ENCODE measurements at regions not wholly inside any gene's neighbourhood (a gene's known extent, or its start where the extent isn't known, plus 50 kb on each side); places are given as distances from the start of the nearest gene placed in this dataset.

GRCh38 chr6:87919001-87919400 is 128.6 kb upstream of the SPACA1 start:
- BruUV-seq (replicated peaks) = no TSS peak
- ChIA-PET POLR2A (ENCODE audit: low non-redundant PET) (no interaction called here), CTCF (no interaction called here)

GRCh38 chr6:87918461-87918941 is 129.1 kb upstream of the SPACA1 start:
- H3K9me3 ChIP-seq (ENCODE audit: low read depth, low read length, poor library complexity, severe bottlenecking) = no peaks in the 10 kb centered on the region
- intact Hi-C loops (cut with micrococcal nuclease; ENCODE audit: unreplicated experiment) = no loop called here
- BruUV-seq (replicated peaks) = no TSS peak
- H3K4me3 ChIP-seq (ENCODE audit: low read depth, low read length, poor library complexity, severe bottlenecking) = no peak overlapping the region
- no peaks in the 10 kb centered on the region for H3K4me1 ChIP-seq (ENCODE audit: insufficient read depth, low read length, poor library complexity, severe bottlenecking)
- POLR2A ChIA-PET (ENCODE audit: low non-redundant PET) = no interaction called here
- H3K36me3 ChIP-seq (ENCODE audit: insufficient read depth, low read length, poor library complexity, severe bottlenecking) = no peaks in the 10 kb centered on the region
- CTCF ChIA-PET = no interaction called here
- H3K27ac ChIP-seq (ENCODE audit: low read depth, low read length, poor library complexity, severe bottlenecking) = no peak overlapping the region
- H3K27me3 ChIP-seq (replicated peaks; ENCODE audit: insufficient read depth, low read depth, low read length, poor library complexity) = no peaks in the 10 kb centered on the region
- peak; percentile 10 for DNase-seq (ENCODE audit: low spot score)
- TF ChIP-seq, protein P1, sequence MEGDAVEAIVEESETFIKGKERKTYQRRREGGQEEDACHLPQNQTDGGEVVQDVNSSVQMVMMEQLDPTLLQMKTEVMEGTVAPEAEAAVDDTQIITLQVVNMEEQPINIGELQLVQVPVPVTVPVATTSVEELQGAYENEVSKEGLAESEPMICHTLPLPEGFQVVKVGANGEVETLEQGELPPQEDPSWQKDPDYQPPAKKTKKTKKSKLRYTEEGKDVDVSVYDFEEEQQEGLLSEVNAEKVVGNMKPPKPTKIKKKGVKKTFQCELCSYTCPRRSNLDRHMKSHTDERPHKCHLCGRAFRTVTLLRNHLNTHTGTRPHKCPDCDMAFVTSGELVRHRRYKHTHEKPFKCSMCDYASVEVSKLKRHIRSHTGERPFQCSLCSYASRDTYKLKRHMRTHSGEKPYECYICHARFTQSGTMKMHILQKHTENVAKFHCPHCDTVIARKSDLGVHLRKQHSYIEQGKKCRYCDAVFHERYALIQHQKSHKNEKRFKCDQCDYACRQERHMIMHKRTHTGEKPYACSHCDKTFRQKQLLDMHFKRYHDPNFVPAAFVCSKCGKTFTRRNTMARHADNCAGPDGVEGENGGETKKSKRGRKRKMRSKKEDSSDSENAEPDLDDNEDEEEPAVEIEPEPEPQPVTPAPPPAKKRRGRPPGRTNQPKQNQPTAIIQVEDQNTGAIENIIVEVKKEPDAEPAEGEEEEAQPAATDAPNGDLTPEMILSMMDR (conservative IDR thresholded peaks at IDR 0.05; ENCODE audit: low read depth, low read length) = no peak
- TF ChIP-seq EZH2 (IDR thresholded peaks at IDR 0.05; ENCODE audit: borderline replicate concordance, low read depth, low read length, poor library complexity, severe bottlenecking) = no peak

More at GRCh38 chr6:87919001-87919400, 128.6 kb upstream of the SPACA1 start:
- no peaks in the 10 kb centered on the region for H3K4me1 ChIP-seq (ENCODE audit: insufficient read depth, low read length, poor library complexity, severe bottlenecking)
- no peaks in the 10 kb centered on the region for H3K9me3 ChIP-seq (ENCODE audit: low read depth, low read length, poor library complexity, severe bottlenecking)
- no peak for TF ChIP-seq EZH2 (IDR thresholded peaks at IDR 0.05; ENCODE audit: borderline replicate concordance, low read depth, low read length, poor library complexity, severe bottlenecking)
- TF ChIP-seq, protein P1 (conservative IDR thresholded peaks at IDR 0.05; ENCODE audit: low read depth, low read length) = no peak
- intact Hi-C loops (cut with micrococcal nuclease; ENCODE audit: unreplicated experiment) = no loop called here
- H3K27ac ChIP-seq (ENCODE audit: low read depth, low read length, poor library complexity, severe bottlenecking) = no peak overlapping the region
- no peak for DNase-seq (ENCODE audit: low spot score)
- no peaks in the 10 kb centered on the region for H3K36me3 ChIP-seq (ENCODE audit: insufficient read depth, low read length, poor library complexity, severe bottlenecking)
- no peaks in the 10 kb centered on the region for H3K27me3 ChIP-seq (replicated peaks; ENCODE audit: insufficient read depth, low read depth, low read length, poor library complexity)
- no peak overlapping the region for H3K4me3 ChIP-seq (ENCODE audit: low read depth, low read length, poor library complexity, severe bottlenecking)

- Histone ChIP-seq H3K4me1 (ENCODE audit: insufficient read depth, low read length, poor library complexity, severe bottlenecking) (no peaks in the 10 kb centered on the region), H3K27ac (ENCODE audit: low read depth, low read length, poor library complexity, severe bottlenecking) (no peak overlapping the region), H3K9me3 (ENCODE audit: low read depth, low read length, poor library complexity, severe bottlenecking) (no peaks in the 10 kb centered on the region), H3K4me3 (ENCODE audit: low read depth, low read length, poor library complexity, severe bottlenecking) (no peak overlapping the region), H3K27me3 (replicated peaks; ENCODE audit: insufficient read depth, low read depth, low read length, poor library complexity) (no peaks in the 10 kb centered on the region), H3K36me3 (ENCODE audit: insufficient read depth, low read length, poor library complexity, severe bottlenecking) (no peaks in the 10 kb centered on the region)
- intact Hi-C loops (cut with micrococcal nuclease; ENCODE audit: unreplicated experiment) = no loop called here
- BruUV-seq (replicated peaks) = no TSS peak
- TF ChIP-seq, protein P1 (conservative IDR thresholded peaks at IDR 0.05; ENCODE audit: low read depth, low read length) = no peak
- TF ChIP-seq EZH2 (IDR thresholded peaks at IDR 0.05; ENCODE audit: borderline replicate concordance, low read depth, low read length, poor library complexity, severe bottlenecking) = no peak
- no peak for DNase-seq (ENCODE audit: low spot score)
- CTCF ChIA-PET = no interaction called here
- POLR2A ChIA-PET (ENCODE audit: low non-redundant PET) = no interaction called here
Observed at GRCh38 chr6:87917886-87918285, 129.8 kb upstream of the SPACA1 start.
